HS-27A (cell line): ENCODE measurements at regions not wholly inside any gene's neighbourhood (a gene's known extent, or its start where the extent isn't known, plus 50 kb on each side); places are given as distances from the start of the nearest gene placed in this dataset.
"Not testable (repeated sequence)": the region's sequence is repeated elsewhere in the genome, so short reads cannot be mapped to it uniquely, and the experiment has no call there.

Experiments
- DNase-seq: peaks from one replicate; pipeline ENCODE4 v3.0.0-alpha.2; 2012; ENCODE audit warnings: low read depth, missing footprints

DNA sequence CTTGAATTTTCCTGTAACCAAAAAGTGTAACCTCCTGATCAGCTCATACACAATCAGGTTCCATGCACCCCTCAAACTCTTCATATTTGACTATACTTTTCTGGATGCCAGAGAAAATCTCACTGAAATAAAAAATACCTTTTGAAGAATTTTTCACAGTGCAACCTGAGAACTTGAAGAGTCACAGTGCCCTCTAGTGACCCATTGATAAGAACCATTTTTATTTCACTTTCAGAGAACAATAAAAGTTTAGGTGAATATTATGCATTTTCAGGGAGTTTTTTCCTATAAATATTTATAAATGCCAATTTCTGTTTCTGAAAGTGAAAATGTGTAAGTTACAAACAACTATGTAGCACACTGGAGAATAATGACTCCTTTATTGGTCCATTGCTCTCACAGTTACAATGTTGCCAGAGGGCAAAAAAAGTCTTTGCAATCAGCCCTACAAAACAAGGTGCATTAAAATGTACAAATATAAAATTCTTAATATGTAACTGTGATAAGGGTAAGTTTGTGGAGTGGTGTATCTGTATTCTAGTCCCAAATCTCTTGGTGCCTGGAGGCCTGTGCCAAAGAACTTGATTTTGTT, 153.6 kb upstream of the INTU start:
- no peak for DNase-seq

DNA sequence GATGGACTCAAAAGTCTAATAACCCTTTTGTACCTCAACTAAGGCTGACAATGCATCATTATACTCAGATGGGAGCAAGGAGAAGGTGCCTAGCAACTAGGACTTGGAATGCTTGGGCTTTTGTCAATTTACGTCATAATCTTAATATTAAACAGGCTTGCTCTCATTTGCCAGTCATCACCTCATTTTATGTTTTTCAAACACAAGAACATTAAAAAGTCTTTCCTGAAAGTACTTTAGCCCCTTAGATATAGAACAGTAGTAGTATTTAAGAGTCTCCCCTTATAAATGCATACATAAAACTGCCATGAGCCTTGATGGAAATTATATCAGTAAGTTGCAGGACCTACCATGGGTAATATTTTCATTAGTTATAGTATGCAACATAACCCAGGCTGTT, 150.7 kb upstream of the INTU start:
- no peak for DNase-seq

DNA sequence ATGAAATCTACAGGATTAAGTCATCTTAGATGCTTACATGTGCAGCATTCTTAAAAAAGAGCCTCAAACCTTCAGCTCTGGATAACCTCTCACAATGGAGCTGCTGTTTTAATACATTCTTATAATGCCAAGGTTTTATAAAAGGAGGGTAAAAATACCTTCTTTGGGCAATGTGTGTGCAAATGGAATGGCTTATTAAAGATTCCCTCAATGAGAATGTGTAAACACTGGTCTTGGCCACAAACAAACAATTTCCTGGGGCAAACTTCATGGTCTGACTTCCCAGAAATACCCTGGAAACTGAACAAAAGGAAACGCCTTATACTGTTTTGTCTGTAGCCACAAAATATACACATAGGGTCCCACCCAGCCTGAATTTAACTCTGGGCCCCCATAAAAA, 148.6 kb upstream of the INTU start:
- DNase-seq, result no peak

DNA sequence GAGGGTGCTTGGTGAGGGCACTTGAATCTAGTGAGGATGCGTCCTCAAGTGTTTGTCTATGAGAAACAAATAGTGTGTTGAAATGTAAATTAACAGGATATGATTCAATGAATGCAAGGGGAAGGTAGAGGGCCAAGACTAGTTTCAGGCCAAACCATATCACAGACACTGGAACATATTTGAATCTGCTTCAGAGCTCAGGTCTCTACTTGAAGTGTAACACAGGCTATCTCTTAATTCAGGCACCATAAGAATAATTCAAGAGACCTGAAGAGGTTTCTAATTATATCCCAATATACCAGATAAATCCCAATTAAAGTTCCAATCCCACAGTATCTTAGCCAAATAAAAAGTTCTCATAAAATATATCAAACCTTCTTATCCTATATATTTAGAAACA, 146.5 kb upstream of the INTU start:
- DNase-seq, result no peak

DNA sequence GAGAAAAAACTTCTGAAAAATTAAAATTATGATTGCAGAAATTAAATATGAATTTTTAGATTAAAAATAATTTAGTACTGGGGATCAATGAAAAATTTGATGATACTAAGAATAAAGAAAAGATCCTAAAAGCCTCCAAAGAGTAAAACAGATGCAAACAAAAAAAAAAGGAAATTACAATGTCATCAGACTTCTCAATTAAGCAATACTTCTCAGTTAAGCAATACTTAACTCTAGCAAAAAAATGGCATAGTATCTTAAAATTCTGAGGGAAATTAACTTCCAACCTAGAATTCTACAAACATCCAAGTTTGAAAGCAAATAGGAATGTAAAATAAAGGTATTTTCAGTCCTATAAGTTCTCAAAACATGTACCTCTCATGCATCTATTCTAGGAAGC, 141.2 kb upstream of the INTU start:
- DNase-seq, result no peak

DNA sequence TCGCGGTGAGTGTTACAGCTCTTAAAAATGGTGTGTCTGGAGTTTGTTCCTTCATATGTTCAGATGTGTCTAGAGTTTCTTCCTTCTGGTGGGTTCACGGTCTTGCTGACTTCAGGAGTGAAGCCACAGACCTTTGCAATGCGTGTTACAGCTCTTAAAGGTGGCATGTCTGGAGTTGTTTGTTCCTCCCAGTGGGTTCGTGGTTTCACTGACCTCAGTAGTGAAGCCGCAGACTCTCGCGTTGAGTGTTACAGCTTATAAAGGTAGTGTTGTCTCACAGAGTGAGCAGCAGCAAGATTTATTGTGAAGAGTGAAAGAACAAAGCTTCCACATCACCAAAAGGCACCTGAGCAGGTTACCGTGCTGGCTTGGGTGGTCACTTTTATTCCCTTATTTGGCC, 135.9 kb upstream of the INTU start:
- DNase-seq, result not testable (repeated sequence)

DNA sequence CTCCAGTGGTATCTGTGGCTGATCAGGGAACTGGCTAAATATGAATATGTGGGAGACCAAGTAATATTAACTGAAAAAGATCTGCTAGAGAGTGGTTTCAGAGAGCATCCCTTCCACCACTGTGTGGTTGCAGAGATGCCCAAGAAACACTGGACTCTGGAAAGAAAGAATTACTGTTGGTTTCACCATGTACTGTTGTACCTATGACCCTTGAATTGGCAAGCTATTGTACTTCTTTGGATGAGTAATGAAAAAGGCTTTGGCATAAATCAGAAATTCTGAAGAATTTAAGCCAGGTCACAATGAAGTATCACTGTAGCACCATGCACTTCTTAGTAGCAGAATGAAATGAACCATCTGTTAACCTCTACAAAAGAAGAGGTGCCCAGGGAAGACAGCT, 134.4 kb upstream of the INTU start:
- DNase-seq, result no peak

DNA sequence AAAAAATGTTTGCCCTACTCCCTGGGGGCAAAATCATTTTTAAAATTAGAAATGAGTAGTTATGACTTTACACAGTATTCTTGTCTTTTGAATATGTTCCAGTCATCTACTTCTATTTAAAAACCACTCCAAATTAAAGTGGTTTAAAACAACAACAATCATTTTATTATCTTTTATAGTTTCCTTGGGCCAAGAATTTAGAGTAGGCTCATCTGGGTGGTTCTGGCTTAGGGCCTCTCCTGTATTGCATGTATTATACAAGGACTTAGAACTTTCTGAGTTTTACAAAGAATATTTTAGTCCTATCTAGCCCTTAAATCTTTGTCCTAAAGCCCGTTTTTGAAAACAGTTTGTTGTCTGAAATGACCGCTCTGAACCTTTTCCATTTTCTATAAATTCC, 132.5 kb upstream of the INTU start:
- no peak for DNase-seq

DNA sequence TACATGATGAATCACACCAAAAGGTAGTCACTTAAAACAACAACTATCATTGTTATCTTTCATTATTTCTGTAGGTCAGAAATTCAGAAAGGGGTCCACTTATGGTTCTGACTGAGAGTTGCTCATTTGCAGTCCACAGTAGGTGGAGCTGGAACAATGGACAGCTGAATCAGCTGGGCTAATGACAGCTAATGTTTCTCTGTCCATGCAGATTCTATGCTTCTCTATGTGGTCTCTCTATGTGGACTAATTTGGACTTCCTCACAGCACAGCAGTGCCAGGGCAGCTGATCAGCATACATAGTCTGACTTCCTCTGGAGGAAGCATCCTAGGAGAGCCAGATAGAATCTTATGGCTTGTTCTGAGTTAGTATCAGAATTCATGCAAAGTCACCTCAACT, 131.7 kb upstream of the INTU start:
- no peak for DNase-seq

DNA sequence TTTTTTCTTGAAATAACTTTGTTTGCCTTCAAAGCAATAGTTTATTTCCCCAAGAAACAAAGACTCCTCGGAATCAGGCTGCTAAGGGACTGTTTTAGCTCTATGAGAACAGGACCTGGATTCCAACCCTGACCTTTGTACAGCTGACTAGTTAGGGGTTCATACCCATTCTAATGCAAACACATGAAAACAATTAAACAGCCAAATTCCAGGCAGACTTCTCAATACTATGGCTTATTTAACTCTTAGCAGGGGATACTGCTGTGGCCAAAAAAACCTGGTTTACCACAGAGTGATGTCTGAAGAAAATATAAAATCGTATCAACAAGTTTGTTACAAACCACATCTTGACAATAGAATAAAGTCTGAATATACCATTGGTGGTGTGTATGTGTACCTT, 129.6 kb upstream of the INTU start:
- no peak for DNase-seq

DNA sequence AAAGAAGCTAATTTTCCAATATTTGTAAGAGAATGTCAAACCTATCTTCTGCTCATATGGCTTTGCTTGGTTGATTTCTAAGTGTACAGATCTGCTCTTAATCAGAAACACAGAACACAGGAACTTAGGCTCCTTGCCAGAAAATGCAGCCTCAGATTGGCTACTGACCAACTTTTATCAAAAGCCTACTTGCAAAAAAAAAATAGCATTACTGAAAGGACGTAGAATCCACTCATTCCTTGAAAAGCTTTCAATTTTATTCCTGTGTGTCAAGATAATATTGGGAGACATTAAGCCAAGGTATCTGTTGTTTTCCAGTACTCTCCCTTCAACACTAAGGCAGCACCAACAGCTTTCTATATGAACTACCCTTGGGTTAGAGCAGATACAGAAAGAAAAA, 127.6 kb upstream of the INTU start:
- DNase-seq, result peak; percentile 22

DNA sequence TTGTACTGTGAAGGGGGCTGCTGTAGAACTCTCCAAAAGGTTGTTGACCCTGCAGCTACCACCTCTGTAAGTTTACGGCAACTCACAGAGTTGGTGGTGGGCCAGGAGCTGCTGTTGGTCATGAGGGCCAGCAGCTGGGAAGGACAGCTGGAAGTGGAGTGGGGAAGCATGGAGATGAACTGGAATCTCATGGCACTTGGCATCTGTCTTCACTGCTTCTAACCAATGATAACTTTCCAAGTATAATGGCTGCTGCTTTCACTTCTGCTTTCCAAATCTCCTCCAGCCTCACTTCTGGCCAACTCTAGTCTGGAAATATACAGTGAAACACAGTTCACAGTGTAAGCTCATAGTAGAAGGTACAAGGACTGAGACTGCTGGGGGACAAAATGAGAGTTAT, 126.5 kb upstream of the INTU start:
- no peak for DNase-seq

DNA sequence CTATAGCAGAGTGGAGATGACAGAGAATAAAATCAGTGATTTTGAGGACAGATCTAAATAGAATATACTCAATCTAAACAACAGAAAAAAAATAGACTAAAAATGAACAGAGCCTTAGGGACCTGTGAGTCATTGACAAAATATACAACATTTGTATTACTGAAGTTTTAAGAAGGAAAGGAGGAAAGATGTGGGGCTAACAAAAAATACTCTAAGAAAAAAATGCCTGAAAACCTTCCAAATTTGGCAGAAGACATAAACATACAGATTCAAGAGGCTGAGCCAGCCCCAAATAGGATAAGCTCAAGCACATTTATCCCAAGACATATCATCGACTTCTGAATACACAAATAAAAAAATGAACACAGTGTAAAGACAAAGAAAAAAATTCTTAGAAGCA, 123.6 kb upstream of the INTU start:
- no peak for DNase-seq

DNA sequence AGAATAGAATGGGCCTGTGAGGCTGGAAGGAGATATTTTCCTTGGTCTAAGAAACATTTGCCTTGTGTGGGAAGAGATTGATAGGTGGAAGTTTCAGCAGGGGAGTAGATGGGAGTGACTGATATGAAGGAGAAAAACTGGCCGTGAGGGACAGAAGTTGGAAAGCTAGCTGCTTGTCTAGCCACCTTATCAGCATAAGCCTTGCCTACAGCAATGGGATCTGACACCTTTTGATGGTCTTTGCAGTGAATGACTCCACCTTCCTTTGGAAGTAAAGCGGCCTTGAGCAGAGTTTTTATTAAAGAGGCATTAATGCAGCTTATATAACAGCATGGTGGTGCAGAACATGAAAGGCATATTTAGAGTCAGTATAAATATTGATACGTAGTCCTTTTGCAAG, 120.1 kb upstream of the INTU start:
- not testable (repeated sequence) for DNase-seq

DNA sequence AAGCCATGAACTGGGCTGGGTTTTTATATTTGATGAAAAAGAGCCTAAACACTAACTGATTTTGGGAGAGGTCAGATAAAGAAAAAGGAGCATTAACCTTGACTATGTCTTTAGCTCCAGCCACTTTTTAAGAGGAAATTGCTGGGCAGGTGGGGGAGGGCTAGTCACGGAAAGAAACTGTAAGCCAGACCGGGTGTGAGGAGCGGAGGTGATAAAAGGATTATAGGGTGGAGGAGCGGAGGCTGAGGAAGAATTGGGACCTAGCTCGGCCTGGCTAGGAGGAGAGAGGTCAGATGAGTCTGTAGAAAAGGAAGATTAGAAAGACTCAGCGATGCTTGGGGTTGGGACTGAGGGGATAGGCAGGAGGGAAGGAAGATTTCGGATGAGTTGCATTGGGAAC, 117.5 kb upstream of the INTU start:
- not testable (repeated sequence) for DNase-seq

DNA sequence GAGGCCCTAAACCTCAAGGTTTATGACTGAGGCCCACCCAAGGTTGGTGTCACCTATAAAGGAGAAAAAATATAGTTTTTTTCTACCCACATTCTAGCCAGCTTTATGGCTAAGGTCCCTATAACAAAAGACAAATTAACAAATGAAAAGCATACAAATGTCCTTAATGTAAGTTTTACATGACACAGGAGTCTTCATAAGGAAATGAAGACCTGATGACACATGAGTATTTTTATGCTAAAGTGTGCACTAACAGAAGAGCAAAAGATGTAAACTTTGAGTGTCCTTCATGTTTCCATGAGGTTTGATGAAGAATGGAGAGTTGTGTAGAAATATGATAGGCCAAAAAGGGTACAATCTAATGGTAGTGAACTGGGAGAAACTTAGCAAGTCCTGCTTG, 114.7 kb upstream of the INTU start:
- DNase-seq, result no peak

DNA sequence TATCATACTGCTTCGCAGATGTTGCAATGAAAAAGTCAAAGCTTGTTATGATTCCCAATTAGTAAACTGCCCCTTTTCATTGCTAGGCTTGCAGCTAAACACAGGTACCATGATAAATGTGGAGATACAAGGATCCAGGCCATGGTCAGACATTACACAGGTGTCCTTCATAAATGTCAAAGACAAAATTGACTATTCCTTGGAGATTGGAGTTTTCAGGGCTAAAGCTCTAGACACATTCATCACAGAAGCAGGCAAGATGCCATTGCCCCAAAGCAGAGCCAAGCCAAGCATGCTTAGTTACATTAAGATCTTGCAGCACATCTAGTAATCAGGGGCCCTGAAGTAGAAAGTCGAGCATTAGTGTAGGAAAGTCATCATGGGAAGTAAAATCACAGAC, 111.3 kb upstream of the INTU start:
- no peak for DNase-seq

DNA sequence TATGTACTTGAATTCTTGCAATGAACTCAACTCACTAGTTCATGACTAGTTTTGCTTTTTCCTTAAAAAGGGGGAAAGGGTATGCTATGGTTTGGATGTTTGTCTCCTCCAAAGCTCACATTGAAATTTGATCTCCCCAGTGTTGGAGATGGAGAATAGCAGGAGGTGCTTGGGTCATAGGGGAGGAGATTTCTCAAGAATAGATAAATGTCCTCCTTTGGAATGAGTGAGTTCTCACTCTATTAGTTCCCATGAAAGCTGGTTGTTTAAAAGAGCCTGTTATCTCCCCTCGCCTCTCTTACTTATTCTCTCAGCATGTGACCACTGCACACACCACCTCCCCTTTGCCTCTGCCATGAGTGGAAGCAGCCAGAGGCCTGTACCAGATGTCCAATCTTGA, 109.4 kb upstream of the INTU start:
- no peak for DNase-seq

DNA sequence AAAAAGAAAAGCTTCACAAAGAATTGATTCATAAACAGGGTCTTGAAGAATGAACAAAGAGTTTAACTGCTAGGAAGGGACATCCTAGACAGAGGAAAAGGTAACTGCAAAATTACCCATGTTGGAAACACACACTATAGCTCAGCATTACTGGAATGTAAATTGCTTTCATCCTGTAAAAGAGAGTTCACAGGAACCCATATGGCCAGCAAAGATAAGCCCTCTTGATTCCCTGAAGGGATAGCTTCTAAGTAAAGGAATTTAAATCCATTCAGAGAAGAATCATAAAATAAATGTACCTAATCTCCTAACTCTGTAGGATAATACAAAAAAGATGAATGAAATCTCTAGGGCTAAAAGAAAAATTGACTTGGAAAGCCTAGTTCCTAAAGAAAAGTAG, 107.1 kb upstream of the INTU start:
- no peak for DNase-seq

DNA sequence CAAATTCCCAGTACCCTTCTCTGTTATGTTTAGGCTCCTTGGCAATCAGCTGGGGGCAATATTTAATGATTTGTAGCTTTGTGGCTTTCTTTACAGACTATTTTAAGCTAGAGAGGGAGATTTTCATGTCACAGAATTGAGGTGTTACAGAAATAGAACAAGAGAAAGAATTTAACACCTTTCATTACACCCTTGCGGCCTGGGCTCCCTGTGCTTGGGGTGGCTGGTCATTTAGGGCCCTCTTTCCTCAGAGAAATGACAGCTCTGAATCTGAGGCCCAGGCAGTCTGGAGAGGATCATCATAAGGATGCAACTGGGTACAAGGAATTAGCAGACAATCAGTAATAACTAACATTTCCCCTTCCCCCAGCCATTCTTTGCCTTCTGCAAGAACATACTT, 104.5 kb upstream of the INTU start:
- DNase-seq, result no peak

DNA sequence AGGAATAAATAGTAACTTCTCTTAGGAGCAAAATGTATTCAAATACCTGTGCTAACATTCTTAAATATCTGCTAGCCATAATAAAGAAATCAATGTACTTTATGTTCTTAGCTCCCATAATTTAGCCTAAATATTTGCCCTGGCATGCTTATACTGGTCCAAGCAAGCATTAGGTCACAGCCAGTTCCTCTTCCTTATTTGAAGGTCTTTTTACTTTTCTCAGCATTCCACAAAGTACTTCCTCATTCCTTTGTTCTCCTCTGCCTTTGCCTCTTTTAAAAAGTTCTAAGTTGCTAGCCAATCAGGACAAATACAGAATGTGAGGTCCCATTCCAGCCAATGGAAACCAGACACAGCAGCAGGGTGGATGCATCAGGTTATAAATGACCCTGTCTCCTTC, 102.9 kb upstream of the INTU start:
- DNase-seq, result not testable (repeated sequence)

DNA sequence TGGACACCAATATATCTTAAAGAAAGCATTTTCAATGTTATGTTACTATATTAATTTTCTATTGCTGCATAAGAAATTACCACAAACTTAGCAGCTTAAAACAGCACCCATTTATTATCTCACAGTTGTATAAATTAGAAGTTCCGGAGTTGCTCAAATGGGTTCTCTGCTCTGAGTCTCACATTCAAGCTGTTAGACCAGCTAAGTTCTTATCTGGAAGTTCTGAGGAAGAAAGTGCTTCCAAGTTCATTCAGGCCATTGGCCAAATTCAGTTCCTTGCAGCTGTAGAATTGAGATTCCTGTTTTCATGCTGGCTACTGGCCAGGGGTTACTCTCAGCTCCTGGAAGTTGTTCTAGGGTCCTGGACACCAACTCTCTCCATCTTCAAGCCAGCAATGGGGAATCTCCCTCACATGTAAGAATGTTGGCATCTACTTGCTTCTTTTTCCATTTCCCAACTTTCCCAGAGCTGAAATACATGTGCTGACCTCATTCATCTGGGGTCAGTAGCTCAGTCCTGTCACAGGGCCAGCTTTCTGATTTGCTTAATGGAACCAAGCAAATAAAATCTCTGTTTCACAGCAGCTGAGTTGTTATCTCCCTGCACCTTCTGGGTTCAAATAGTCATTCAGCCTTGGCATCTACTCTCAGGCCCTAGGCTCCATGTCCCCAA, 99.6 kb upstream of the INTU start:
- DNase-seq, result no peak

DNA sequence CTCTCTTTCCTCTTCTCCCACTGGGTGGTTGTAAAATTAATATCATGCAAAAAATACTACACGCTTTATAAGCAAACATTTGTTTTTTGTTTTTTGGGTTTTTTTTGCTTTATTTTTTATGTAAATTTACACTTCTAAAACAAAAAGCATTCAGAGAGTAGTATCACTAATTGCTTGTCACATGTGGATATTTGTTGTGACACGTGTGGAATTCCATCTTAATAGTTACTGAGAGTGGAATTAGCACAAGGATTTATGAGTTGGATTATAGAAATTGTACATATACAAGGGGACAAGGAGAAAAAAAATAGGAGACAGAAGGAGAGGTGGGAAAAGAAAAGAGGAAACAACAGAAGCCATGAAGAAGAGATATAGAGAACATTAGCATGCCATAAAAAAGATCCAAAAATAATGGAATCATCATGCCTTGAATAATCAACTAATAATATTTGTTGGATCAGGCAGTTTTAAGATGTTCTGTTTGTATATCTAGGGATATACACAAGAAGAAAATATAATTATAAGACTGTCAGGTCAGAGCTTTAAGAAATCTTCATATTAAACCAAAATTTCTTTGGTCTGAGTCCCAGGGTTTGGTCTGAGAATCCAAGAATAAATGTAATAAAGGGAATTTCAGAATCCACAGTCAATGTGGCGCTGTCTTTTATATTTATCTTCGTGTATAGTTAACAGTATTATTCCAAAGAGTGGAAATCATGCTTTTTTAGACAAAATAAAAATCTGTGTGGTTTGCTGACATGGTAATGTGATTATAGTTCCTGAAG, 98.5 kb upstream of the INTU start:
- DNase-seq, result no peak

DNA sequence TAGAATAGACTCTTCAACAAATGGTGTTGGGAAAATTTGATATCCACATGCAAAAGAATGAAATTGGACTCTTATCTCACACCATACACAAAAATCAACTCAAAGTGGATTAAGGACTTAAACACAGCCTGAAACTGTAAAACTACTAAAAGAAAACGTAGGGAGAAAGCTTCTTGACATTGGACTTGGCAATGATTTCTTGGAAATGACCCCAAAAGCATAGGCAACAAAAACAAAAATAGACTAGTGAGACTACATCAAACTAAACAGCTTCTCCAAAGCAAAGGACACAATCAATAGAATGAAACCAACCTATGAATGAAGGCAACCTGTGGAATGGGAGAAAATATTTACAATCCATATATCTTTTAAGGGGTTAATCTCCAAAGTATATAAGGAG, 94.7 kb upstream of the INTU start:
- no peak for DNase-seq
